ENCODE measurements at regions not wholly inside any gene's neighbourhood (a gene's known extent, or its start where the extent isn't known, plus 50 kb on each side); places are given as distances from the start of the nearest gene placed in this dataset.
"Not testable (repeated sequence)": the region's sequence is repeated elsewhere in the genome, so short reads cannot be mapped to it uniquely, and the experiment has no call there.

DNA sequence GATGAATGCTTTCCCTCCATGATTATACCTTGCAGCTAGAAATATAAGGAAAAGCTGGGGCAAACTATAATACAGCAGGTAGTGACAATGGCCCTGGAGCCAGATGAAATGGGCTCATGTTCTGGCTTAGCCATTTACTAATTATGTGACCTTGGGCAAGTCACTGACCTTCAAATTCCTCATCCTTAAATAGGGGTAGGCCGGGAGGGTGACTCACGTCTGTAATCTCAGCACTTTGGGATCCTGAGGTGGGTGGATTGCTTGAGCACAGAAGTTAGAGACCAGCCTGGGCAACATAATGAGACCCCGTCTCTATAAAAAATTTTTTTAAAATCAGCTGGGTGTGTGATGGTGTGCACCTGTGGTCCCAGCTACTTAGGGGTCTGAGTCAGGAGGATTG, 155.4 kb downstream of the C12orf75 start:
- no peak overlapping the region for H3K4me2 ChIP-seq (ENCODE audit: low read length)
- H3K27ac ChIP-seq = peak overlapping the region; percentile 30
- TF ChIP-seq, protein P1, sequence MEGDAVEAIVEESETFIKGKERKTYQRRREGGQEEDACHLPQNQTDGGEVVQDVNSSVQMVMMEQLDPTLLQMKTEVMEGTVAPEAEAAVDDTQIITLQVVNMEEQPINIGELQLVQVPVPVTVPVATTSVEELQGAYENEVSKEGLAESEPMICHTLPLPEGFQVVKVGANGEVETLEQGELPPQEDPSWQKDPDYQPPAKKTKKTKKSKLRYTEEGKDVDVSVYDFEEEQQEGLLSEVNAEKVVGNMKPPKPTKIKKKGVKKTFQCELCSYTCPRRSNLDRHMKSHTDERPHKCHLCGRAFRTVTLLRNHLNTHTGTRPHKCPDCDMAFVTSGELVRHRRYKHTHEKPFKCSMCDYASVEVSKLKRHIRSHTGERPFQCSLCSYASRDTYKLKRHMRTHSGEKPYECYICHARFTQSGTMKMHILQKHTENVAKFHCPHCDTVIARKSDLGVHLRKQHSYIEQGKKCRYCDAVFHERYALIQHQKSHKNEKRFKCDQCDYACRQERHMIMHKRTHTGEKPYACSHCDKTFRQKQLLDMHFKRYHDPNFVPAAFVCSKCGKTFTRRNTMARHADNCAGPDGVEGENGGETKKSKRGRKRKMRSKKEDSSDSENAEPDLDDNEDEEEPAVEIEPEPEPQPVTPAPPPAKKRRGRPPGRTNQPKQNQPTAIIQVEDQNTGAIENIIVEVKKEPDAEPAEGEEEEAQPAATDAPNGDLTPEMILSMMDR (IDR thresholded peaks at IDR 0.05) = no peak
- H3K4me1 ChIP-seq = peaks cover 46% of the 10 kb centered on the region
- H3K79me2 ChIP-seq = no peaks in the 10 kb centered on the region
- no peak overlapping the region for H3K9ac ChIP-seq
- peak overlapping the region; percentile 68 for H2AFZ ChIP-seq
- no peaks in the 10 kb centered on the region for H3K9me3 ChIP-seq (ENCODE audit: control insufficient read depth, low read length)
- no peaks in the 10 kb centered on the region for H3K36me3 ChIP-seq (ENCODE audit: control insufficient read depth, insufficient read depth, low read length)
- no peak overlapping the region for H3K4me3 ChIP-seq (ENCODE audit: low read depth, low read length)
- H3K27me3 ChIP-seq (ENCODE audit: control insufficient read depth, insufficient read depth, low read length) = no peaks in the 10 kb centered on the region

DNA sequence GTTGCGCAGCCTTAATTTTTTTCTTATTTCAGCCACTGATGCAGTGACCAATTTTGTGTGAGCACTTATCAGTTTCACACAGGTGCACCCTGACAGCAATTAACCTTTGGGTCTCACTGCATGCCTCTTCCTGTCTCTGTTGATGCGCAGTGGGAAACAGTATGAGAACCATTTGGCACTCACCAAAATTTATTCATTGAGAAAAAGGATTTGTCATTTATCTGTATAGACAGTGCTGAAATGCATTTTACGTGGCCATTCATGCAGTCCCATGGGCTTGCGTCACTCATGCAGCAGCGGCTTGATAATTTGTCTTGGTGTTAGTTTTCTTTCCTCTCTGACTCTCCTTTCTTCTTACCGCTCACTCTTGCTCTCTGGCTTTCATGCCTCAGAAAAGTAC, 157.5 kb downstream of the C12orf75 start:
- Histone ChIP-seq H3K36me3 (ENCODE audit: control insufficient read depth, insufficient read depth, low read length) (no peaks in the 10 kb centered on the region), H3K9ac (no peak overlapping the region), H3K9me3 (ENCODE audit: control insufficient read depth, low read length) (no peaks in the 10 kb centered on the region), H3K27ac (no peak overlapping the region), H3K4me3 (ENCODE audit: low read depth, low read length) (no peak overlapping the region), H2AFZ (no peak overlapping the region), H3K4me1 (peaks cover 50% of the 10 kb centered on the region), H3K27me3 (ENCODE audit: control insufficient read depth, insufficient read depth, low read length) (no peaks in the 10 kb centered on the region), H3K4me2 (ENCODE audit: low read length) (no peak overlapping the region), H3K79me2 (no peaks in the 10 kb centered on the region)
- TF ChIP-seq, protein P1 (IDR thresholded peaks at IDR 0.05) = no peak

DNA sequence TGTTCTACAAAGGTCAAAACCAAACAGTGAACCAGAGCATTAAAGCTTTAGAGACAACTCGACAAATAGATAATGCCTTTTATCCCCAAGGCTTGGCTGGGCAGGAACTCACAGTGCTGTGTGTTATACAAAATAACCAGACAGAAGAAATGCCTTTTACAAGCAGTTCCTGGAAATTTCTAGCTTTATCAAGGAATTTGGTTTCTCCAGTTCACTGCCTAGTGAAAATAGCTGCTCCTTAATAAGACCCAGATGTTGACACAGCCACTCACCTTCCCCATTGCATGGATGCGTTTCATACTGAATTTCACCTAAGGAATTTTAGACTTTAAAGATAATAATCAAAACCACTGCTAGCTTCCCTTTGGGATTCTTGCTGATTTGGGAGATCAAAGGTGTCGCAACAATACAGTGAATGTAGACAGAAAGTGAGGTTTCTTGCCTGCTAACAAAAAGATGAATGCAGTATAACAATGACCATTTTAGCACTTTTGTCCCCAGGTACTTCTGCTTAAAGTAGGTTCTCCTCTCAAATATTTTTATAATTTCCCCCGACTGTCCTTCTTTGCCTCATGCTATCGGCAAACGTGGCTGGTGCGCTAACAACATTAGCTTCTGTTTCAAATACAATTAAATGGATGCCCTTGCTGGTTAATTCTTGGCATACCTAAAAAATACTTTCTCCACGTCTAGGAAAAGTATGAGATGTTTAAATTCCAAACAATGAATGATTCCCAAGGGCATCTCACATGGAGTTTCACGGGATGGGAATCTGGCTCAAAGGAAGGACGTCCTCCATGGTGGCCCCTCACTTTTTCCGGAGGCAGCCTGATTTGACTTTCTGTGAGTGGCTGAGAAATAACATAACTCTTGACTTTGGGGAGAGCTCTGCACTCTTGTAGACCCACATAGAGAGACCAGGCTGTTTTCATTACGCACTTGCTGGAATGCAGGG, 162.4 kb downstream of the C12orf75 start:
- H3K9me3 ChIP-seq (ENCODE audit: control insufficient read depth, low read length) = no peaks in the 10 kb centered on the region
- peaks cover 30% of the 10 kb centered on the region for H3K4me1 ChIP-seq
- H3K27ac ChIP-seq = peak overlapping the region; percentile 70
- H2AFZ ChIP-seq = peak overlapping the region; percentile 25
- no peak overlapping the region for H3K9ac ChIP-seq
- H3K27me3 ChIP-seq (ENCODE audit: control insufficient read depth, insufficient read depth, low read length) = no peaks in the 10 kb centered on the region
- H3K79me2 ChIP-seq = no peaks in the 10 kb centered on the region
- H3K4me2 ChIP-seq (ENCODE audit: low read length) = peak overlapping the region; percentile 48
- H3K36me3 ChIP-seq (ENCODE audit: control insufficient read depth, insufficient read depth, low read length) = no peaks in the 10 kb centered on the region
- H3K4me3 ChIP-seq (ENCODE audit: low read depth, low read length) = peak overlapping the region; percentile 25
- TF ChIP-seq, protein P1 (IDR thresholded peaks at IDR 0.05) = peak; percentile 4

DNA sequence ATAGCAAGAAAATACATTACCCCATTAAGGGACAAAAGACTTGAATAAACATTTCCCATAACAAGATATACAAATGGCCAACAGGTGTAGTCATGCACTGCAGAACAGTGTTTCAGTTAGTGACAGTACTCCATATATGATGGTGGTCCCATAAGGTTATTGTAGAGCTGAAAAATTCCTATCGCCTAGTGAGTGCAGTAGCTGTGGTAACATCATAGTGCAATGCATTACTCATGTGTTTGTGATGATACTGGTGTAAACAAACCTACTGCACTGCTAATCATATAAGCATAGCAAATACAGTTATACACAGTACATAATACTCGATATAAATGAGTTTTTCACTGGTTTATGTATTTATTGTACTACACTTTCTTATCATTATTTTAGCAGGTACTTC, 168.7 kb downstream of the C12orf75 start:
- no peak overlapping the region for H3K4me2 ChIP-seq (ENCODE audit: low read length)
- no peak overlapping the region for H3K4me3 ChIP-seq (ENCODE audit: low read depth, low read length)
- no peaks in the 10 kb centered on the region for H3K9me3 ChIP-seq (ENCODE audit: control insufficient read depth, low read length)
- H3K27me3 ChIP-seq (ENCODE audit: control insufficient read depth, insufficient read depth, low read length) = no peaks in the 10 kb centered on the region
- H3K27ac ChIP-seq = no peak overlapping the region
- H3K36me3 ChIP-seq (ENCODE audit: control insufficient read depth, insufficient read depth, low read length) = no peaks in the 10 kb centered on the region
- H3K9ac ChIP-seq = no peak overlapping the region
- no peak overlapping the region for H2AFZ ChIP-seq
- TF ChIP-seq, protein P1 (IDR thresholded peaks at IDR 0.05) = no peak
- H3K79me2 ChIP-seq = no peaks in the 10 kb centered on the region
- H3K4me1 ChIP-seq = peaks cover 9% of the 10 kb centered on the region

DNA sequence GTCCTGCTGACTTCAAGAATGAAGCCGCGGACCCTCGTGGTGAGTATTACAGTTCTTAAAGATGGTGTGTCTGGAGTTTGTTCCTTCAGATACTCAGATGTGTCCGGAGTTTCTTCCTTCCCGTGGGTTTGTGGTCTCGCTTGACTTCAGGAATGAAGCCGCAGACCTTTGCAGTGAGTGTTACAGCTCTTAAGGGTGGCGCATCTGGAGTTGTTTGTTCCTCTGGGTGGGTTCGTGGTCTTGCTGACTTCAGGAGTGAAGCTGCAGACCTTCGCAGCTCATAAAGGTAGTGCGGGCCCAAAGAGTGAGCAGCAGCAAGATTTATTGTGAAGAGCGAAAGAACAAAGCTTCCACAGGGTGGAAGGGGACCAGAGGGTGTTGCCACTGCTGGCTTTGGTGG, 170.2 kb downstream of the C12orf75 start:
- not testable (repeated sequence) for H3K4me3 ChIP-seq (ENCODE audit: low read depth, low read length); H3K27me3 ChIP-seq (ENCODE audit: control insufficient read depth, insufficient read depth, low read length); H3K4me1 ChIP-seq; H3K36me3 ChIP-seq (ENCODE audit: control insufficient read depth, insufficient read depth, low read length); H3K27ac ChIP-seq; H3K9me3 ChIP-seq (ENCODE audit: control insufficient read depth, low read length); H3K4me2 ChIP-seq (ENCODE audit: low read length); H3K79me2 ChIP-seq; H3K9ac ChIP-seq; H2AFZ ChIP-seq
